DND-41 (cell line): ENCODE measurements at regions not wholly inside any gene's neighbourhood (a gene's known extent, or its start where the extent isn't known, plus 50 kb on each side); places are given as distances from the start of the nearest gene placed in this dataset.

ENCODE experiments used
- ATAC-seq: fragments of 200-7000 bp; cut with Tn5 transposase; 3 replicates; pipeline ENCODE4 v1.9.1; 2021; ENCODE audit warnings: low read depth; ENCODE audit not compliant: insufficient read depth
- DNase-seq: peaks from one replicate; pipeline ENCODE4 v3.0.0-alpha.2; 2020
- H2AFZ ChIP-seq: 2 replicates; pipeline ENCODE4 v1.6.0; 2012; ENCODE audit warnings: low read depth, low read length
- H3K27ac ChIP-seq: 2 replicates; pipeline ENCODE4 v1.5.1; 2012; ENCODE audit warnings: low read length, inconsistent platforms
- H3K27me3 ChIP-seq: fragments of 200-600 bp; sonication (generic); 2 replicates; pipeline ENCODE4 v1.6.0; 2012; ENCODE audit warnings: low read length, mild to moderate bottlenecking, inconsistent platforms; ENCODE audit not compliant: insufficient read depth, poor library complexity
- H3K36me3 ChIP-seq: 2 replicates; pipeline ENCODE4 v1.5.1; 2012; ENCODE audit warnings: low read length, inconsistent platforms; ENCODE audit not compliant: insufficient read depth
- H3K4me1 ChIP-seq: 2 replicates; pipeline ENCODE4 v1.5.1; 2012; ENCODE audit warnings: mild to moderate bottlenecking, low read length; ENCODE audit not compliant: insufficient read depth
- H3K4me2 ChIP-seq: 2 replicates; pipeline ENCODE4 v1.6.0; 2012; ENCODE audit warnings: mild to moderate bottlenecking, moderate library complexity, low read length, inconsistent platforms; ENCODE audit not compliant: insufficient read depth
- H3K4me3 ChIP-seq, 2 experiments: fragments of 200-600 bp in 1 of 2; shearing (Covaris generic) in 1 of 2; 2 replicates each; pipeline ENCODE4 v1.5.1; 2012 to 2016; ENCODE audit warnings: inconsistent platforms in 2 of 2, low read length in 2 of 2, mild to moderate bottlenecking in 2 of 2, low read depth in 1 of 2, moderate library complexity in 1 of 2
- H3K79me2 ChIP-seq: 2 replicates; pipeline ENCODE4 v1.6.0; 2012; ENCODE audit warnings: low read length, inconsistent platforms; ENCODE audit not compliant: insufficient read depth
- H3K9ac ChIP-seq: 2 replicates; pipeline ENCODE4 v1.6.0; 2012; ENCODE audit warnings: low read depth, mild to moderate bottlenecking, inconsistent platforms, low read length, moderate library complexity
- H3K9me3 ChIP-seq: 2 replicates; pipeline ENCODE4 v1.5.1; 2012; ENCODE audit warnings: low read length, moderate library complexity, mild to moderate bottlenecking, inconsistent platforms; ENCODE audit not compliant: insufficient read depth, severe bottlenecking
- H4K20me1 ChIP-seq: 2 replicates; pipeline ENCODE4 v1.6.0; 2012; ENCODE audit warnings: low read length; ENCODE audit not compliant: insufficient read depth
- CTCF ChIP-seq: IDR thresholded peaks from 2 replicates; pipeline ENCODE4 v1.5.1; 2012; ENCODE audit warnings: borderline replicate concordance, low read length, moderate library complexity, mild to moderate bottlenecking; ENCODE audit not compliant: poor library complexity, severe bottlenecking; ENCODE audit errors: extremely low read depth
- EZH2 ChIP-seq: IDR thresholded peaks from 3 replicates; pipeline ENCODE4 v1.6.1; 2012; ENCODE audit warnings: borderline replicate concordance, low read depth, mild to moderate bottlenecking, moderate library complexity, low read length, inconsistent platforms; ENCODE audit not compliant: severe bottlenecking

GRCh38 chr3:8237893-8238292 is 263.7 kb upstream of the LMCD1 start:
- no peak overlapping the region for H3K27ac ChIP-seq
- H2AFZ ChIP-seq, result no peak overlapping the region
- H3K9ac ChIP-seq, result no peak overlapping the region
- H3K36me3 ChIP-seq, result no peaks in the 10 kb centered on the region
- H4K20me1 ChIP-seq, result no peaks in the 10 kb centered on the region
- no peak overlapping the region for H3K4me3 ChIP-seq
- H3K4me2 ChIP-seq, result no peak overlapping the region
- no peak for DNase-seq
- H3K79me2 ChIP-seq, result no peaks in the 10 kb centered on the region
- ATAC-seq, result no peak
- TF ChIP-seq EZH2 (no peak), CTCF (no peak)
- no peaks in the 10 kb centered on the region for H3K9me3 ChIP-seq
- peaks cover 8% of the 10 kb centered on the region for H3K4me1 ChIP-seq
- no peaks in the 10 kb centered on the region for H3K27me3 ChIP-seq

GRCh38 chr3:8238432-8238831 is 263.2 kb upstream of the LMCD1 start:
- Histone ChIP-seq H4K20me1 (no peaks in the 10 kb centered on the region), H3K27ac (no peak overlapping the region), H3K36me3 (no peaks in the 10 kb centered on the region), H3K9me3 (no peaks in the 10 kb centered on the region), H2AFZ (no peak overlapping the region), H3K9ac (no peak overlapping the region), H3K4me3 (no peak overlapping the region), H3K4me1 (peaks cover 8% of the 10 kb centered on the region), H3K4me2 (no peak overlapping the region), H3K79me2 (no peaks in the 10 kb centered on the region), H3K27me3 (no peaks in the 10 kb centered on the region)
- ATAC-seq, result no peak
- DNase-seq, result no peak
- TF ChIP-seq CTCF (no peak), EZH2 (no peak)

GRCh38 chr3:8239095-8239494 is 262.5 kb upstream of the LMCD1 start:
- no peak overlapping the region for H3K27ac ChIP-seq
- no peak overlapping the region for H3K9ac ChIP-seq
- H3K4me3 ChIP-seq, result no peak overlapping the region
- H3K4me2 ChIP-seq, result no peak overlapping the region
- H3K36me3 ChIP-seq, result no peaks in the 10 kb centered on the region
- no peaks in the 10 kb centered on the region for H3K79me2 ChIP-seq
- no peaks in the 10 kb centered on the region for H3K9me3 ChIP-seq
- H2AFZ ChIP-seq, result no peak overlapping the region
- no peaks in the 10 kb centered on the region for H3K27me3 ChIP-seq
- no peak for DNase-seq
- peaks cover 8% of the 10 kb centered on the region for H3K4me1 ChIP-seq
- ATAC-seq, result no peak
- TF ChIP-seq EZH2 (no peak), CTCF (no peak)
- H4K20me1 ChIP-seq, result no peaks in the 10 kb centered on the region
